Brain microvascular endothelial cell (primary cell): ENCODE measurements at regions not wholly inside any gene's neighbourhood (a gene's known extent, or its start where the extent isn't known, plus 50 kb on each side); places are given as distances from the start of the nearest gene placed in this dataset.
A peak's percentile ranks its signal among the peaks of the same experiment; 100 is the strongest.

Experiments
- DNase-seq: peaks from one replicate; pipeline ENCODE4 v3.0.0-alpha.2; 2020
- H3K27ac ChIP-seq: fragments of 250-450 bp; sonication (Bioruptor Pico); 2 replicates; pipeline ENCODE4 v1.5.1; 2020; ENCODE audit warnings: mild to moderate bottlenecking, moderate library complexity
- H3K27me3 ChIP-seq: fragments of 250-450 bp; sonication (Bioruptor Pico); replicated peaks from 2 replicates; pipeline ENCODE4 v1.5.1; 2020; ENCODE audit warnings: mild to moderate bottlenecking
- H3K36me3 ChIP-seq: fragments of 250-450 bp; sonication (Bioruptor Pico); replicated peaks from 2 replicates; pipeline ENCODE4 v1.5.1; 2020; ENCODE audit warnings: mild to moderate bottlenecking
- H3K4me3 ChIP-seq: 2 replicates; pipeline ENCODE4 v1.5.1; 2011; ENCODE audit warnings: low read depth, mild to moderate bottlenecking, control low read depth, low read length, moderate library complexity
- in situ Hi-C: cut with HindIII; loops from 2 replicates; pipeline ENCODE4 v1.10.0; 2017; ENCODE audit warnings: low sequenced_read_pairs, low pct_ligation_motif_present
- TF ChIP-seq, protein P1 (sequence below): IDR thresholded peaks from 2 replicates; pipeline ENCODE4 v1.5.1; 2011; ENCODE audit warnings: low read depth, mild to moderate bottlenecking, moderate library complexity, low read length, control low read depth, inconsistent platforms; ENCODE audit errors: missing control alignments

DNA sequence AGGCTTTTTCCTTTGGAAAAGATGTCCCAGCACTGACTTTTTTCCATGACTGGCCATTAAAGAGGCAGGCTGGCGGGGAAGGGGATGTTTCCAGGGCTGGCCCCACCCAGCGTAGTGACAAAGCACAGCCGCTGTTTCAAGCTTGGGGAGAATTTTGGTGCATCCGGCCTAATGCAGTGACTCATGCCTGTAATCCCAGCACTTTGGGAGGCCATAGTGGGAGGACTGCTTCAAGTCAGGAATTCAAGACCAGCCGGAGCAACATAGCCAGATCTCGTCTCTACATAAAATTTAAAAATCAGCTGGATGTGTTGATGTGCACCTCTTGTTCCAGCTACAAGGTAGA is 78.0 kb upstream of the SH3BP4 start:
- in situ Hi-C loops: no loop called here
- Histone ChIP-seq H3K36me3 (no peaks in the 10 kb centered on the region), H3K4me3 (no peak overlapping the region), H3K27ac (peak overlapping the region; percentile 34), H3K27me3 (no peaks in the 10 kb centered on the region)
- peak; percentile 74 for DNase-seq
- TF ChIP-seq, protein P1, sequence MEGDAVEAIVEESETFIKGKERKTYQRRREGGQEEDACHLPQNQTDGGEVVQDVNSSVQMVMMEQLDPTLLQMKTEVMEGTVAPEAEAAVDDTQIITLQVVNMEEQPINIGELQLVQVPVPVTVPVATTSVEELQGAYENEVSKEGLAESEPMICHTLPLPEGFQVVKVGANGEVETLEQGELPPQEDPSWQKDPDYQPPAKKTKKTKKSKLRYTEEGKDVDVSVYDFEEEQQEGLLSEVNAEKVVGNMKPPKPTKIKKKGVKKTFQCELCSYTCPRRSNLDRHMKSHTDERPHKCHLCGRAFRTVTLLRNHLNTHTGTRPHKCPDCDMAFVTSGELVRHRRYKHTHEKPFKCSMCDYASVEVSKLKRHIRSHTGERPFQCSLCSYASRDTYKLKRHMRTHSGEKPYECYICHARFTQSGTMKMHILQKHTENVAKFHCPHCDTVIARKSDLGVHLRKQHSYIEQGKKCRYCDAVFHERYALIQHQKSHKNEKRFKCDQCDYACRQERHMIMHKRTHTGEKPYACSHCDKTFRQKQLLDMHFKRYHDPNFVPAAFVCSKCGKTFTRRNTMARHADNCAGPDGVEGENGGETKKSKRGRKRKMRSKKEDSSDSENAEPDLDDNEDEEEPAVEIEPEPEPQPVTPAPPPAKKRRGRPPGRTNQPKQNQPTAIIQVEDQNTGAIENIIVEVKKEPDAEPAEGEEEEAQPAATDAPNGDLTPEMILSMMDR: no peak

GRCh38 chr2:234873103-234873827 is 78.6 kb upstream of the SH3BP4 start:
- Histone ChIP-seq H3K36me3 (no peaks in the 10 kb centered on the region), H3K27ac (peak overlapping the region; percentile 34), H3K27me3 (no peaks in the 10 kb centered on the region), H3K4me3 (no peak overlapping the region)
- in situ Hi-C loops: no loop called here
- TF ChIP-seq, protein P1: no peak
- DNase-seq: peak; percentile 22

DNA sequence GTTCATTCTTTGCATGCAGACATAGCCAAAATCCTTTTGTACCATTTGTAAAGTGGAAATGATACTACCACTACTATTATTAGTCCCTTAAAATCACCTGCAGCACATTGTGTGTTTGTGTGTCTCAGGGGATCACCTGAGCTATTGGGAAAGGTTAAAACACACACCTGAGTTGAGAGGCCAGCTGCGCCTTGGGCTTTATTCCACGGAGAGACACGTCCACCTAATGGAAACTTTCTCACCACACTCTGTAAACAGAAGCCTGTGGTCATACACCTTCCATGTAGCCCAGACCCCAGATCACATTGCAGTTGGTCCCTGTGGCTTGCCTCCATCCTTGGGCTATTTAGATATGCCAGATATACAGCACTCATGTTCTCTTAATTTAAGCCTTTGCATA is 81.8 kb upstream of the SH3BP4 start:
- no peak overlapping the region for H3K4me3 ChIP-seq
- no peak for DNase-seq
- TF ChIP-seq, protein P1: no peak
- in situ Hi-C loops: no loop called here
- H3K27me3 ChIP-seq: no peaks in the 10 kb centered on the region
- no peak overlapping the region for H3K27ac ChIP-seq
- no peaks in the 10 kb centered on the region for H3K36me3 ChIP-seq

- Histone ChIP-seq H3K36me3 (no peaks in the 10 kb centered on the region), H3K27ac (no peak overlapping the region), H3K27me3 (no peaks in the 10 kb centered on the region), H3K4me3 (no peak overlapping the region)
- no peak for DNase-seq
- in situ Hi-C loops: no loop called here
- TF ChIP-seq, protein P1: no peak
Observed at GRCh38 chr2:234869164-234869563, 82.7 kb upstream of the SH3BP4 start.

DNA sequence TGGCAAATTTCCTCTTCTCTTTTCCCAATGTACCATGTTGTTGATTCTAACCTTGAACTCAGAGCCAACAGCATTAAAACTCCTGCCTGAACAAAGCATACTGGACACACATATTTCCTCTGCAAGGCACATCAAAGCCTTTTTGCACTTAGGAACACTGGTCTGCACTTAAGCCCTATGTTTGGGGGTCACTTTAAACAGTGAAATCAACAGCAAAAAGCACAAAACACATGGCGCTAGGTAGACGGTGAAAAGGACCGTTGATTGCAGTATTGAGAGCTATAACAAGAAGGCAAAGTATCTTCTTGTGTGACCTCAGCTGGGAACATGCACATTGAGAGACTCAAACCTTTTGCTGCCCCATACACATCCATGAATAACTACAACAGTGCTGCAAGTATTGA is 83.9 kb upstream of the SH3BP4 start:
- no peak overlapping the region for H3K4me3 ChIP-seq
- H3K36me3 ChIP-seq: no peaks in the 10 kb centered on the region
- H3K27me3 ChIP-seq: no peaks in the 10 kb centered on the region
- no peak overlapping the region for H3K27ac ChIP-seq
- DNase-seq: no peak
- TF ChIP-seq, protein P1: no peak
- in situ Hi-C loops: no loop called here

GRCh38 chr2:234865586-234865985 is 86.2 kb upstream of the SH3BP4 start:
- TF ChIP-seq, protein P1: no peak
- no peaks in the 10 kb centered on the region for H3K27me3 ChIP-seq
- H3K4me3 ChIP-seq: no peak overlapping the region
- no peaks in the 10 kb centered on the region for H3K36me3 ChIP-seq
- in situ Hi-C loops: no loop called here
- DNase-seq: no peak
- no peak overlapping the region for H3K27ac ChIP-seq
